NCI-H1417 (cell line): ENCODE measurements at regions not wholly inside any gene's neighbourhood (a gene's known extent, or its start where the extent isn't known, plus 50 kb on each side); places are given as distances from the start of the nearest gene placed in this dataset.
A peak's percentile ranks its signal among the peaks of the same experiment; 100 is the strongest.

Experiments used
- DNase-seq, 3 experiments: peaks; one replicate each; lab custom pipeline; 2025; lab: John Stamatoyannopoulos, UW

DNA sequence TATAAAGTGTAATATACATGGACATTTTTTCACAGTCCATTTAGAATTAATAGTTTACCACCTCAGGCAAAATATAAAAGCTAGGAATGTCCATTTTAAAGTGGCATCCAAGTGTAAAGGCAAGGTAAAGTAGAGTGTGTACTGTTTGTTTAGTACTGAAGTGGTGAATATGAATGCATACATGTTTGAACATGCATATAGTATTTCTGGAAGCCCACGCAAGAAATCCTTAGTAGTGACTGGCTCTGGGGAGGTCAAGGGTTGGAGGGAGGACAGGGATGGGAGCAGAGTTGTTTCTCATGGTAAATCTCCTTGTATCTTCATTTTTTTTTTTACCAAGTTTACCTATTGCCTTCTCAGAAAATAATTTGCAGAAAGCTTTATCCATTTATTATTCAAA is 129.2 kb downstream of the UNC5CL start:
- DNase-seq, result peak in 1 of 3 experiments; percentile 57

DNA sequence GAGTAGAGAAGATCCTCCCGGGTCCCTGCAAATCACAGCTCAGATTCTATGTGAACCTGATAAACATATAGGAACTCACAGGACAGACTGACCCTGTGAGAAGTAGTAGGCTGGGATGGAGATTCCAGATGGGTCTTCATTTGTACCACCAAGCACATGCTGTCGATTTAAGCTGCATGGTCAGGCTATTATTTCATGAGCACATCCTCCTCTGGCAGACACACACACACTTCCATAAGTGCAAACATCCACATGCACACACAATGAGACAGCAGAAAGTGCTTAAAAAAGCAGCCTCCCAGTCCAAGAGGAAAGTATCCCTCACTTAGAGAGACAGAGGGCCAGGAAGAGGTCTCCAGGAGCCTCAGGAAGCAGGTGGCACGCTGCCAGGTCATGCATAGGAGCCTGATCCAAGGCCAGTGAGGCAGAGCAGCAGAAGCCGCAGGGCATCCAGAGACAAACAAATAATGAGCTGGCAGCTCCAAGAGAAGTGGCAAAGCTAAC is 131.8 kb downstream of the UNC5CL start:
- peak; percentile 81 to 93 (median 89) for DNase-seq

DNA sequence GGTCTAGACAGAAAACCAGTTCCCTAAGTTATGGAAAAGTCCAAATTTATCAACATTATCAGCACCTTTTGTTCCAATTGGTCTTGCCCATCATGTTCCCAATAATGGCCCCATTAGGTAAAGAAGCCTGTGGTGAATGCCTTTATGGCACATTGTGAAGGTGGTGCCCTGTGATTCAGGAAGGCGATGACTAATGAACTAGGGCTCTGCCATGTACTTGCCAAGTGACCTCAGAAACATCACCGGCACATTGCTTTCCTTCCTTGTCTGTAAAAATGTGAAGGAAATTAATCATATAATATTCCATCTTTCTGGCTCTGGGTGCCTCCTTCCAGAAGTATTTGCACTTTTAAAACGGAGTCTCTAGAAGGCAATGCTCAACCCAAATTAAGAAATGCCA is 132.3 kb downstream of the UNC5CL start:
- DNase-seq, result peak in 1 of 3 experiments; percentile 15

DNA sequence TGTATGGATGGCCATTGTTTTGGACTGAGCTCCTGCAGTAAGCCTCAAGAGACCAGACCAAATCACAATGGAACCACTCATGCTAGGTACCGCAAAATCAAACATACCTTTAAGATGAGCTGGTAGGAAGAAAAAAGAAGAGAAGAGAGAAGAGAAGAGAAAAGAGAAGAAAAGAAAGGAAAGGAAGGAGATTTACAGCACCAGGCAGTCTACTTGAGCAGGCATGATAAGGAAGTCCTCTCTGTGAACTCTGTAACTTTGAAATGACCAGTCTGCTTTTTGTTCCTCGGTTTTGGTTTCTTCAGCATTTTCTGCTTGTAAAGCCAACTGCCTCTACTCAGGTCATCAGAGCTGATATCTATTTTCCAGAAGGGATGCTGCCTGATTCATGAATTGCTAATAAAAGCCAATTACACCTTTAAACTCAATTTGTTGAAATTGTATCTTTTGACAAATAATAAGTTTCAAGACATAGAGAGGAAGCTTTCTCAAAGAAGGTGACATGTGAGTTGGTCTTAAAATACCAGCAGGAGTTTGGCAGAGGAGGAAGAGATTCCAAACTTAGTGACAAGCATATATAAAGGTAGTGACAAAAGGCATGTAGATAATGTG is 134.3 kb downstream of the UNC5CL start:
- no peak for DNase-seq

DNA sequence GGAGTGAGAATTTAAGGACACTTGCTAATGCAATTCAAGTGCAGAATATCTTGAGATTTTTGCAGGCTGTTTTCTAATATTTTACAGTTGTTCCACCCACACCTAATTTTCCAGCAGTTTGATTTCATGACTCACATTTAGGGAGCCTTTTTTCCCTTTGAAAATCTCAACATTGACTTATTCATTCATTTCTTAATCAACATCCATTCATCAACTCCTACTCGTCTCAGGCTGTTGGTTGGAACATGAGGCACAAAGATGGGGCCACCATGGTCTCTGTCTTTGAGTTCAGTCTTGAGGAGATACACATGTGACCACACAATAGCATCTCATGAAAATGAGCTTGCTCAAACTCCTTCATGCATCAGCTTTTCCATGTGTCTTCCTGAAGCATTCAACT is 135.6 kb downstream of the UNC5CL start:
- DNase-seq, result no peak

DNA sequence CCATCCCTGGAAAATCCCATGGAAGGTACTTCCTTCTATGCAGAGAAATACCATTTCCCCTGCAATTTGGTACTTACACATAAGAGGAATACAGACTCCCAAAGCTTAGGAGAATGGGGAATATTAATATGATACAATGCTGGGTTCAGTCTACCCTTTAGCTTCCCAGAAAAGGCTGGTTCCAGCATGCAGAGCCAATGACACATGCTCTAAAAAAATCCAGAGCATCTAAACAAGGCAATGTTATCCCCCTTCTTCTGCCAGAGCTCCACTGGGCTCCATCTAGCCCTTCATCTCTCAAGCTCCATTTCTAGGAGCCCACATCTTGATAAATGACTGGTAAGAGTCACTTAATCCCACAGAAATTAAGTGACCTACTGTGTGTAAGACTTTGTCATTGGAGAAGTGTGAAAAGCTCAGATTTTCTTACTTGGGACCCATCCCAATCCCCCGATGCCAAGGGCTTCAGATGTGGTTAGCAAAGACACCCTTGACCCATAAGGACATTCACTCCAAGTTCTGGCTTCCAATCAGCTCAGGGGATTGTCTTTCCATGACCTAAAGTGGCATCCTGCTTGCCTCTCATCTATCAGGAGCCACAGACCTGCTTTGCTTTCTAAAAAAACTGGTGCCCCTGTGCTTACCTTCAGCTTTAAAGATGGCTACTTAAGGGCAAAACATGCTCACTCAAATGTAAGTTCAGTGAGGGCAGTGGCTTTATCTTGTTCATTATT is 137.5 kb downstream of the UNC5CL start:
- DNase-seq, result no peak

DNA sequence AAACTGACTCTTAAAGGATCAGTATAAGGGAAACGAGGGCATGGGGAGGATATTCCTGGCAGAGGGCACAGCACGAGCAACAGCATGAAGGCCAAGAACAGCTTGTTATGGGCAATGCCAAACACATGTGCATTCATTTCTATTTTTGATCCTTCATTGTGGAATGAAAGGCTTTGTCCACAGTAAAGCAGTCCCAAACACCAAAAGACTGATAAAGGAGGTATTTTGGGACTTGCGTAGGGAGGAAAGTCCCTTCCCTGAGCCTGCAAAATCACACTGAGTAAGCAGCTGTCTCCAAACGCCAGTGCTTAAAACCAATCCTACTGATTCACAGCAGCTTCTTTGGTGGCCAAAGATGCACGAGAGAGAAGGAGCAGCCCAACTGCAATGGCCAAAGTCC is 138.2 kb downstream of the UNC5CL start:
- no peak for DNase-seq

DNA sequence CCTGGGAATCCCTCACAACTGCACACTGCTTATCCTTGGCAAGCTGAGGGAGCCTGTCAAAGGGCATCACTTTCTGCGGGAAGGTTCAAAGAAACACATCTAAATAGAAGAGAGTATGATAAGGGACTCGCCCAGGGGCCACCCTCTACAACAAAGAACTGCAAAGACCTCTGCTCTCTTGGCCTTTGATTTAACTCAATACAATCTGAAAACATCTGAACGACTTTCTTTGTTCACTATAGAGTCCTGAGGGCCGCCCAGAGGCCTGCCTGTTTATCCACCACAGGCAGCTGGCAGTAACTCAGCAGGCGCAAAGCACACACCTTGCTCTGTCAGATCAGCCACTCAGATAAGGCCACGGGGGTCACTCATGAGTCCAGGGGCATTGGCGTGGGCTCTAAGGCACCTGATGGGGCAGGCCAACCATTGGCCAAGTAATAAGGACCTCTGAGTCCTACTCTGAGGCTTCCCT is 139.3 kb downstream of the UNC5CL start:
- DNase-seq, result peak in 1 of 3 experiments; percentile 52

DNA sequence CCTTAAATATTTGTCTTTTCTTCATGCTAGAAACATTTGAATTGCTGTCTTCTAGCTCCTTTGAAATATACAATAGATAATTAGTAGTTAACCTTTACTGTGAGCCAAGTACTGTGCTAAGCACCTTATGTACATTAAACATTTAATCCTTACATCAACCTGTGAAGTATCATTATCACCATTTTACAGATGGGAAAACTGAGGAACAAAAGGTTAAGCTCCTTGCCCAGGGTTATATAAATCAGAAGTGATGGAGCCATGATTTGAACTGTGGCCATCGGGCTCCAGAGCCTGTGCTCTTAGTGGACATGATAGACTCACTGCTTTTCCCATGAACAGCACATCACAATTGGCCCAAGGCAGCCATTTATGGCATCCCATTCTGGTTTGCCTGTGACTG is 140.9 kb downstream of the UNC5CL start:
- DNase-seq, result no peak

DNA sequence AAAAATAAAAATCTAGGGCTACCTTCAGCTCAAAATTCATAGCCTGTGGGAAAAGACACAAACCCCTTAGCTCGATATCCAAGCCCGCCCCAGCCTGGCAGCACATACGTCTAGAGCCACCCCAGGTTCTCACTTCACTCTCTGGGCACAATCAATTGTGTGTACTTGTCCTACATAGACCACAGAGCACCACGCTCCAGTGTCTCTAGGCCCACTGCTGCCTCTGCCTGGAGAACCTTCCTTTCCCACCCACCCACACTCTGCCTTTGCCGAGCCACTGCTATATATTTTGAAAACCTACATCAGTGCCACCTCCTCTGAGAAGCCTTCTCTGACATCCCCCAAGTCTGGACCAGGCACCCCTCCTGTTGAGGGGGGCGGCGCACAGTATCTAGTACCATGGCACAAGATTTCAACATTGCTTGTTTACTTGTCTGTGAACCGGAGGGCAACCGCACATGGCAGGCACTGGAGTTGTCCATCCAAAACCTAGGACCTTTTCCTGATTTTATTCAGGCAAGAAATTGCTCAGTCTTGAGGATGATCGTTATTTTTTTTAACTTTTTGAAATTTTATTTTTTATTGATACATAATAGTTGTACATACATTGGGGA is 141.5 kb downstream of the UNC5CL start:
- DNase-seq, result no peak

DNA sequence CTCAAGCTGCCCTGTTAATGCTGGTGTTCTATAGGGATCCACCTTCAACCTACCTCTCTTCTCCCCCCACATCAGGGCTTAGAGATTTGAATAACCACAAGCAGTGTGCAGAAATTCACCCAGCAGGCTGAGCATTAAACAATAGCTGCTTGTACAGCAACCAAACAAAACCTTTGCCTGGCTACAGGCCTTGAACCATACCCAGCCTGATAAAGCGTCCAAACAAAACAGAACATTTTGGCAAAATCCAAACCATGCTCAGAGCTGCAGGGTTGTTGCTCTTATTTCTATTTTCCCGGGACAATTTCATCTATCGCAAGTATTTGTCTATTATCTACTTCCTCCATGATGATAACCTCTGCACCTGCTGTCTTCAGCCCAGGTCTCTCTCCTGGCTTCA is 142.3 kb downstream of the UNC5CL start:
- DNase-seq, result no peak

DNA sequence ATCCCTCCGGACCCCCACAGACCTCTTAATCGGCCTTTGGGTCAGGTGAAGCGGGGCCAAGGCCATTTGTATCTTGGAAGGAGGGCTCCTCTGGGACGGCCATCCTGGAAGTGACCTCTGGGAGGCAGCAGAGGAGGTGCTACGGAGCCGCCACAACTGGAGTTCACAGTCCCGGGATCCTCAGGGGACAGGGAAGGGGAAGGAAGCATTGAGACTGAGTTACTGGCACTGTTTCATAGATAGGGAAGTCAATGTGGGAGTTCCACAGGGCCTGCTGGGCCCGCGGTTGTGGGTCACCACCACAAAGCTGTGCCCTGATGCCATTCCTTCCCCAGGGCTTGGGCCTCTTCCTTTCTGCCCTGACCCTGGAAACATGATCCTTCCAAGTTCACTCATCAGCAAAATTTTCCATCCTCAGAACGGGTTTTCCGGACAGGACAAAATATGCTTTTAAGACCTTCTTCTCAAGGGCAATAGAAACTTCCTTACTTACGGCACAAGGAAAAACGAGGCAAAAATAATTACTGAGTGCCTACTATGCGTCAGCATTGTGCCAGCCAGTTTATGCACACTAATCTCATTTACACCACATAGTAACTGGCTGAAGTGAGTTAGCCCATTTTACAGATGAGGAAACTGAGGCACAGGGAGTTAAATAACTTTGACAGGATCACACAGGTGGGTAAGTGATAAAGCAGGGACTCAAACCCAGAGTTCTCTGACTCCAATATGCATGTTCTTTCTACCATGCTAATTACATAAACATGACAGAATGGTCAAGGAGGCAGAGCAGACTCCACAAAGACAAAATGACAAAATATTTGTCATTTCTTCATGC is 143.8 kb downstream of the UNC5CL start:
- DNase-seq, result no peak

DNA sequence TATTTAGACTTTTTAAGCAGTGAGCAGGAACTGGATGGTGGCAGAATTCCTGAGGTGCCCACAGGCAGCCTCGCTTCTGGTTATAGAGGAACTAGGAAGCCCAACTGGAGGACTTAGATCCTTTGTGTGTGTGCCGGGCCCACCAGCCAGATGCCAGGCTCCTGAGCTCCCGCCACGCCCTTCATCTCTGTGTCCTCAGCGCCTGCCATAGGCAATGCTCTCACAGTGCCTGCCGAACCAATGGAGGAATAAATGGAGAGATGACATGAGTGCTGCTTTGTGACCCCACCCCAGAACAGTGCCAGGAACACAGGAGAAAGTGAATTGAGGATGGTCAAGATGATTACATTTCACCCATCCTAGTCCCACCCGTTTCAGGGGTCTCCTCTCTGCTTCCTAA is 146.0 kb downstream of the UNC5CL start:
- no peak for DNase-seq

DNA sequence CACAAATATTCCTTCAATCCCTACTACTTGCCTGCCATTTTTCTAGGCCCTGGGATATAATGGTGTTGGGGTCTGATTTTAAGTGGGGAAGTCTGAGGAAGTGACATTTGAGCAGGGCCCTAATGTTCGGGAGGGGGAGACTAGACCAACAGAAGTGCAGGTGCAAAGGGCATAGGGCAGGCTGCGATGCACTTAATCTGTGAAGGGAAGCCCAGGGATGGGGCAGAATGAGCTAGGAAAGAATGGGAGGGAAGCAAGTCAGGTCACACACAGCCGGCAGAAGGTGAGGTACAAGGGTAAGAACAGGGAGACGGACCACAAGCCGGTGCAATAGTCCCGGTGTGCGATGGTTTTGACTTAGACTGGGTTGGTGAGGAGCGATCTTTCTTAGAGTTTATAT is 146.8 kb downstream of the UNC5CL start:
- DNase-seq, result no peak

DNA sequence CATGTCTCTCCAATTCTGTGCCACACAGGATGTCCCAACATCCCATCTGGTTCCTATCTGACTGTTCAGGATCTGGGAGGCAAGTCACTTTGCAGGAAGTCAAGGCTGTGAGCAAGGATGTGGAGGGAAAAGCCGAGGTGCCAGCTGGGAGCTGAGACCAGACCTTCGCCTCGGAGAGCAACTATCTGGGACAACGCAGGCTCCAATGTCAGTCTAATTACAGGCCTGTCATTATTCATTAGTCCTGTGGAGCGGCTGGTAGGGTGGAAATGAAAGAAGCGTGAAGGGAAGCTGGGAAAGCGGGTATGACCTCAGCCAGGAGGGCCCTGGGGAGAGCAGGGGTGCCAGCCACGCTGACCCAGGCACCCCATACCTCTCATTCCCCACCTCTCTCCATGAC is 147.3 kb downstream of the UNC5CL start:
- peak in 2 of 3 experiments; percentile 49 to 69 for DNase-seq

DNA sequence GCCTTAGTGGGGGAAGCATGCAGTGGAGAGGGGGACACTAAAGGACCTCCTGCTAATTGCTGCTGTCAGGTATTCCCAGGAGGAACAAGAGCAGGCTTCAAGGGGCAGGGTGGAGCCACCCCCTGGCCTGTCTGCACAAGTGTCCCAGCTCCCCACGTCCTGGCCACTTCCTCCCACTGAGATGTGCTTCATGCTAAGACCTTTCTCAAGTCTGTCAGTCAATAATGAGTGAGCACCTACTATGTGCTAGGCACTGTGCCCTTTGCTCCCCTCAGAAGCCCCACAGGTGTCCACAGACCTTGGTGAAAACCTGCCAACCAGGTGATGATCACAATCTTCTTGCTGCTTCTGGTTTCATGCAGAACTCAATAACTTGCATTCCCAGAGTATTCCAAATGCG is 147.9 kb downstream of the UNC5CL start:
- no peak for DNase-seq

DNA sequence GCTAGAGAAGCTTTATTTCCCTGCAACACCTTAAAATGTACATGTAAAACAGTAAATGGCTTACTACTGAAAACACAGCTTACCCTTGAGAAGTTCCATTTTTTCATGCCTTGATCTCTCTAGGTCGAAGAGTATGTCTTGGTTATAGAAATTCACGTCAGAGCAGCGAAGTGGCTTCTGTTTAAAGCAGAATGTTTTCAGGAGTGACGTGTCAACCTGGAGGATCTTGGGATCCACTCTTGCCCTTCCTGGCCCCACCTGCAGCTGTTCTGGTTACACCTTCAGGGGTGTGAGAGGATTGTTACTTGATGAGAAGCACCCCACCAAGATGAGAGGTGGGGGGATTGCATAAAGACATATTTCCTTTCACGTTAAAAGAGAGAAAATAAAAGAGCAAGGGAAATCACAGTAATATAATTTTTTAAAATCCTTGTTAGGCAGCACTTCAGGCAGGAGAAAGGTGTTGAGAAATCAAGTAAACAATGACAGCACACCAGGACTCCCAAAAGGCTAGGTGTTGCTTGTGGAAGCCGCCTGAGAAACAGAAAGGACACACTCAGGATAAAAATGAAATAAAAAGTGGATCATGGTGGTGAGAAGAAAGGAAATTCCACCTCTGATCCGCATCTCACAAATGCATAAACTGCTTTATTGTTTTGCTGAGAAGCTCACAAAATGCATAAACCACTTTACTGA is 149.7 kb downstream of the UNC5CL start:
- DNase-seq, result no peak

DNA sequence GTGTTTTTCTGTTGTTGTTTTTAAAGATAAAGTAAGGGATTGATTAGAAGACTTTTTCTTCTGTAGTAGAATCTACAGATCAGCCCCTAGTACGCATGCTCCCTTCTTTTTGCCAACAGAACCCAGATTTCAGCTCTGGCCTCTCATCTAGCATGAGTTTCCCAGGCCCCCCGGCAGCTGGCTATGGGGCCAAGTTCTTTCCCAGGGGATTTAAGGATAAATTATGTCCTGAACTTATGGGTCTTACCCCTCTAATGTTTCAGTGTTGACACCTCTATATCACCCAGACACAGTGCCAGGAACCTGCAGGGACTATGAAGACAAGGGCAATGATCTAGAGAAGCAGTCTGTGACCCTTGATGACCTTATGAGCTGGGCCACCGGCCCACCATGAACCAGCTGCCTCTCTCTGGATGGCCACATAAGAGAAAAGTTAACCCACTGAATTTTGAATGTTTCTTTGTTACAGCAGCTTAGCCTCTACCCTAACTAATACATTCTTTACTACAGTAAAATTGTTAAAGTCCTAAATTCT is 150.5 kb downstream of the UNC5CL start:
- DNase-seq, result no peak

DNA sequence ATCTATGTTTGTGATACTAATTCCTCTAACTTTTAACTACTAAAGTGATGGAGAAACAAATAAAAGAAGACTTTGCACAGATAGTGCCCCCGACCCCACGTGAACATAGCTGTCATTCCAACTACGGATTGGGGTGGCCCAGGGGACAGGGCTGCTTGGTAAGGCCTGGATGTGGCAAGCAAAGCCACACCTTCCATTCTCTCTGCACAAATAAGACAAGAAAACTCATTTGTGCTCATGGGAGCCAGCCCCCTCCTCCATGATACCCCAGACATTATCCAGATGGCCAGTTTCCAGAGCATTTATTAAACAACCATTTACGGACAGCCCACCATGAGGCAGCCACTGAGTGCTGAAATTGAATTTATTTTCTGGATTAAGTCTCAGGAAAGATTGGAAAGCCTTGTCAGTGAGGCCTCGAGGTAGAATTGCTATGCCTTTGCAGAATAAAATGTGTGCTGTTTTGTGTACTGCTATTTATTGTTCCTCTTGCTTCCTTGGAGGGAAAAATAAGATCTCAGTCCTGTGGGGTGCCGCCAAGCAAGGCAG is 151.2 kb downstream of the UNC5CL start:
- DNase-seq, result no peak

DNA sequence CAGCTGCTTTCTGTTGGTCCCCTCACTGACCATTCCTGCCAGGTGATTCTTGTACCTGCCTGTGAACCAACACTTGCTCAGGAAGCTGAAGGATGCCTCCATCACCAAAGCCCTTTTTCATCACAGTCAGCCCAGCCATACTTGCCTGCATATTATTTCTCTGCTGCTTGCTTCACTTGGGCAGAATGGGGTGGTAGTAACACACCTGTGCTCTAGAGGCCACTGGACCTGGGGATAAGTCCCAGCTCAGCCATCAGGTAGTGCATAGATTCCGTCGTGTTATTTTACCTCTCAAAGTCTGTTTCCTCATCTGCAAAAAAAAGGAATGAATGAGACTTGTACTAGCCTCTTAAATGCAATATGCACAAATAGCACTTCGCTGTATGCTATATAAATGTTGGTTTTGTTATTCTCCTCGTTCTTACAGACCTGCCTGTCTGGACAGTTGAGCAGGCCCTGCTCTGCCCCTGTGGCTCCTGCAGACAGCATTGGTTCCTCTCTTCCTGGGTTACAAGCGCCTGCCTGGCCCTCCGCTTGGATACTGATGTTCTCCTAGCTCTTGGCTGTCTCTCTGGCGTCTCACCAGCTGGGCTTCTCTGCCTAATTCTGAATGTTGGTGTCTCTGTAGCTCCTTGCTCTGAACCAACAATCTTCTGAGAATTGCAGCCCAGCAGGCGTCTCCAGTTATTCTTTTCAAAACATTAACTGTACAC is 151.8 kb downstream of the UNC5CL start:
- DNase-seq, result no peak
